ENCODE measurements at regions not wholly inside any gene's neighbourhood (a gene's known extent, or its start where the extent isn't known, plus 50 kb on each side); places are given as distances from the start of the nearest gene placed in this dataset.

- no peaks in the 10 kb centered on the region for H3K27me3 ChIP-seq (ENCODE audit: insufficient read depth in 3 of 3, low read length in 2 of 3)
- H3K27ac ChIP-seq, result no peak overlapping the region
- no peak overlapping the region for H3K4me3 ChIP-seq
- intact Hi-C loops (cut with DNase I), result no loop called here
- DNase-seq, result no peak
- no peaks in the 10 kb centered on the region for H3K36me3 ChIP-seq (ENCODE audit: insufficient read depth in 1 of 2, low read depth in 1 of 2)
- no peaks in the 10 kb centered on the region for H3K9me3 ChIP-seq
- ATAC-seq, result no peak
- TF ChIP-seq CTCF (IDR thresholded peaks at IDR 0.05), result no peak
- H3K4me1 ChIP-seq, result no peaks in the 10 kb centered on the region
Observed at GRCh38 chr3:94293793-94294195, 230.9 kb downstream of the NSUN3 start.

DNA sequence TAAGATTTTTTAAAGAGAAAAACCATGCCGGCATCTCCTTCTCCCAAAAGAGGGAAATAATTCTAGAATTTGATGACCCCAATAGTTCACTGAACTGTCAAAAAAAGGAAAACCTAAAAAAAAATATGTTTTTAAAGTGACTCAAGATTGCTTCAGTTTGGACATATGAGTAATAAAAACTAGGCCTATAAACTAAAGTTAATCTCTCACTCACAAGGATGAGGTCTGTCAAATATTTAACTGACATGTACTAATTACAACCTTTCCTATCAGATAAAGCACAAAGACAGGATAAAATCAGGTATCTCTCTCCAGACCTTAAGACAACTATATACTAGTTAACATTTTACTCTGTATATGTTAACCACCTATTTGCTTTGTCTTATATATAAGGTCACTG, 231.9 kb downstream of the NSUN3 start:
- WGBS, 3 donors, result 87 to 97% (median 94%) methylated on average over 1 of the region's 1 CpG
- TF ChIP-seq CTCF (IDR thresholded peaks at IDR 0.05), result no peak

DNA sequence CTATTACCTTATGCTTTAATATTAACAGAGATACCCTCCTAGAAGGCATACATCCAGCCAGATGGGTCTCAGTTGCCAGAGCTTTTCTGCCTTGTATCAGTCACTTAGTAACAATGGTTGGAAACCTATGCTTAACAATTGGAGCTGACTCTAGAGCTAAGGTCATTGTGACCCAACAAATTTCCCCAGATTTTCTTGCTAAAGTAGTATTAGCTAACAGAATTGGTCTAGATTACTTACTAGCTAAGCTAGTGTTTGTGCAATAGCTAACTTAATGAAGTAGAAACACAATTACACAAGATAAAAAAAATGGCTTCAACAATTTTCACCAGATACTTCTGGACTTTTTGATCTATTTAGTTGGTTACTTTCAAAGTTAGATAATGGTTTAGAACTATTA, 236.9 kb downstream of the NSUN3 start:
- Histone ChIP-seq H3K4me1 (no peaks in the 10 kb centered on the region), H3K36me3 (ENCODE audit: insufficient read depth in 1 of 2, low read depth in 1 of 2) (no peaks in the 10 kb centered on the region), H3K4me3 (no peak overlapping the region), H3K9me3 (no peaks in the 10 kb centered on the region), H3K27me3 (ENCODE audit: insufficient read depth in 3 of 3, low read length in 2 of 3) (no peaks in the 10 kb centered on the region), H3K27ac (no peak overlapping the region)
- intact Hi-C loops (cut with DNase I), result no loop called here
- DNase-seq, result no peak
- no peak for TF ChIP-seq CTCF (IDR thresholded peaks at IDR 0.05)
- ATAC-seq, result no peak

More for the DNA sequence above, 231.9 kb downstream of the NSUN3 start:
- Histone ChIP-seq H3K9me3 (no peaks in the 10 kb centered on the region), H3K4me3 (no peak overlapping the region), H3K27ac (no peak overlapping the region), H3K4me1 (no peaks in the 10 kb centered on the region), H3K36me3 (ENCODE audit: insufficient read depth in 1 of 2, low read depth in 1 of 2) (no peaks in the 10 kb centered on the region), H3K27me3 (ENCODE audit: insufficient read depth in 3 of 3, low read length in 2 of 3) (no peaks in the 10 kb centered on the region)
- ATAC-seq, result no peak
- intact Hi-C loops (cut with DNase I), result no loop called here
- DNase-seq, result no peak

GRCh38 chr3:94301366-94301765, 238.5 kb downstream of the NSUN3 start:
- ATAC-seq, result no peak
- Histone ChIP-seq H3K4me3 (no peak overlapping the region), H3K27me3 (ENCODE audit: insufficient read depth in 3 of 3, low read length in 2 of 3) (no peaks in the 10 kb centered on the region), H3K27ac (no peak overlapping the region), H3K9me3 (no peaks in the 10 kb centered on the region), H3K4me1 (no peaks in the 10 kb centered on the region), H3K36me3 (ENCODE audit: insufficient read depth in 1 of 2, low read depth in 1 of 2) (no peaks in the 10 kb centered on the region)
- intact Hi-C loops (cut with DNase I), result no loop called here
- no peak for DNase-seq
- 66 to 83% (median 74%) methylated on average over 1 of the region's 1 CpG for WGBS, 3 donors
- no peak for TF ChIP-seq CTCF (IDR thresholded peaks at IDR 0.05)

DNA sequence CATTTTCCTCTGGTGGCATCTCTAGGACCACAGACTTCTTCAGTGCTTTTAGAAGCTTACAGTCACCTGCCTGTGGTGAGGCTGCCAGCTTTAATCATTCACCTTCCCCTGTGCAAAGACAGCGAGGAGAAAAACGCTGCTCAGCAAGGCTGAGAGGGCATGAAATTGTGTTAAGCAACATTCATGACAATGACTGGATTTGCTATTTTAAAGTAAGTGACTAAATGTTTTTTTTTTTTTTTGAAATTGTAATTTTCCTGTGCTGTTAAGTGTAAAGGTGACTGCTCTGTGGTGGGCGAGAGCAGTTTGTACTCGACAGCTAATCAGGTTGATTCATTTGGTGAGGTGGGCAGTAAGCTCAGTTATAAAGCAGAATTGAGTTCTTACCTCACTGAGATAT, 240.4 kb downstream of the NSUN3 start:
- Histone ChIP-seq H3K27ac (no peak overlapping the region), H3K4me1 (no peaks in the 10 kb centered on the region), H3K4me3 (no peak overlapping the region), H3K27me3 (ENCODE audit: insufficient read depth in 3 of 3, low read length in 2 of 3) (no peaks in the 10 kb centered on the region), H3K9me3 (no peaks in the 10 kb centered on the region), H3K36me3 (ENCODE audit: insufficient read depth in 1 of 2, low read depth in 1 of 2) (no peaks in the 10 kb centered on the region)
- intact Hi-C loops (cut with DNase I), result no loop called here
- no peak for ATAC-seq
- 44 to 63% (median 59%) methylated on average over 4 of the region's 4 CpGs for WGBS, 3 donors
- no peak for DNase-seq
- TF ChIP-seq CTCF (IDR thresholded peaks at IDR 0.05), result no peak
